HG02981 (cell line): ENCODE measurements at regions not wholly inside any gene's neighbourhood (a gene's known extent, or its start where the extent isn't known, plus 50 kb on each side); places are given as distances from the start of the nearest gene placed in this dataset.

Experiments
- ATAC-seq: cut with Tn5 transposase; IDR thresholded peaks from one replicate; pipeline ENCODE4 v1.9.1; 2021; ENCODE audit warnings: mild to moderate bottlenecking, moderate library complexity; ENCODE audit not compliant: unreplicated experiment

GRCh38 chr2:71800851-71801250 lies 346.8 kb downstream of the CYP26B1 start:
- ATAC-seq: no peak

- ATAC-seq: no peak
Observed at GRCh38 chr2:71800106-71800809, 346.9 kb downstream of the DYSF start.

GRCh38 chr2:71799013-71799575 lies 345.7 kb downstream of the DYSF start:
- no peak for ATAC-seq

GRCh38 chr2:71798266-71799012 lies 345.1 kb downstream of the DYSF start:
- peak; percentile 63 for ATAC-seq

GRCh38 chr2:71797035-71797810 lies 343.9 kb downstream of the DYSF start:
- ATAC-seq: no peak

GRCh38 chr2:71796174-71796593 lies 342.8 kb downstream of the DYSF start:
- no peak for ATAC-seq

- no peak for ATAC-seq
Observed at GRCh38 chr2:71795486-71795885, 342.1 kb downstream of the DYSF start.

GRCh38 chr2:71794611-71795010 lies 341.2 kb downstream of the DYSF start:
- no peak for ATAC-seq

- no peak for ATAC-seq
Observed at GRCh38 chr2:71793926-71794325, 340.6 kb downstream of the DYSF start.

- ATAC-seq: no peak
Observed at GRCh38 chr2:71792926-71793761, 339.8 kb downstream of the DYSF start.

GRCh38 chr2:71791501-71792135 lies 338.3 kb downstream of the DYSF start:
- ATAC-seq: no peak

GRCh38 chr2:71791061-71791450 lies 337.7 kb downstream of the DYSF start:
- ATAC-seq: no peak

GRCh38 chr2:71790226-71791060 lies 337.1 kb downstream of the DYSF start:
- no peak for ATAC-seq

GRCh38 chr2:71789556-71790204 lies 336.3 kb downstream of the DYSF start:
- ATAC-seq: no peak

- ATAC-seq: no peak
Observed at GRCh38 chr2:71788601-71789240, 335.4 kb downstream of the DYSF start.

GRCh38 chr2:71788186-71788525 lies 334.8 kb downstream of the DYSF start:
- no peak for ATAC-seq

- ATAC-seq: no peak
Observed at GRCh38 chr2:71787476-71788185, 334.3 kb downstream of the DYSF start.

GRCh38 chr2:71787108-71787415 lies 333.7 kb downstream of the DYSF start:
- ATAC-seq: no peak
